ENCODE measurements at regions not wholly inside any gene's neighbourhood (a gene's known extent, or its start where the extent isn't known, plus 50 kb on each side); places are given as distances from the start of the nearest gene placed in this dataset.

DNA sequence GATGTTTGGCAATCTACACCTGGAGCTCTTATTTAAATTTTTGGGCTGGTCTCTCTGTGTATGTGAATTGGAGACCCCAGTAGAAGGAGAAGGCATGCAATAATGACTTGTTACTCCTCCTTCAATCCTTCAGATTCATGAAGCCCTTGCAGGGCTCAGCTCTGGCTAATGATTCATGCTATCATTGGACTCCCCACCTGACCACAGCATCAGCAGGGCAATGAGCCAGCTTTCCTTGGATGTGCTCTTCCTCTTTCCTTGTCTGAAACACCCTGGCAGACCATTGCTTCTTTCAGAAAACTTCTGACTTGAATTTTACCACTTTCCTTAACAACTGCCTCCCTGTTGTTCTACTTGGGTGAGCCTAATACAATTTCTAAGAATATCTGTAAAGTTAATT, 1019.2 kb downstream of the AACS start:
- DNase-seq (ENCODE audit: low spot score) = no peak

DNA sequence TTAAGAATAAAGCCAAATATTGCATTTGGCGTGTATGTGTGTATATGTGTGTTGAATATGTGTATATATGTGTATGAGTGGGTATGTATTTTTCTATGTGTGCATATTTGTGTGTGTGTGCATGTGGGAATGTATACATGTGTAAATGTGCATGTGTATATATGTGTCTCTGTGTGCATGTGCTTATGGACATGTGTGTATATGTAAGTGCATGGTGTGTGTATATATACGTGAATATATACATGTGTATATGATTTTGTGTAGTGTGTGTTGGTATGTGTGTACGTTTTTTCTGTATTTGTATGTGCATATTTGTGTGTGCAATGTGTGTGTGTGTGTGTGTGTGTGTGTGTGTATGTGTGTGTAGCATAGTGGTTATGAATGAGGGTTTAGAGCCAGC, 1021.0 kb downstream of the AACS start:
- no peak for DNase-seq (ENCODE audit: low spot score)

DNA sequence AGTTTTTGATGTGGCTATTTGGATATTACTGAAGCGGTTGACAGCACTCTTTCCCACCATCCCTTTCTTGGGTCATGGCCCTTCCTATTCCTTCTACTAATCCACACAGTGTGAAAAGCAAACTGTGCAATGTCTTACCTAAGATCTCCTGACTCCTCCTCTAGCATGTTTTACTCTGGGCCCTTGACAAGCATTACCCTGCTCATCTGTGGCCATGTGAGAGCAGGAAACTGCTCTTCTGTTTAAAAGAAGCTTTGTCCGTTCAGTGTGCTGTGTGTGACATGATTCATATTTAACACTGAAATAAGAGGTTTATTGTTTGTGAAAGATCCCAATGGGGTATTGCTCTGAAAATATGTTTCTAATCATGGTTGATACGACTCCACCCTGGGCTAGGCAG, 1022.5 kb downstream of the AACS start:
- no peak for DNase-seq (ENCODE audit: low spot score)

DNA sequence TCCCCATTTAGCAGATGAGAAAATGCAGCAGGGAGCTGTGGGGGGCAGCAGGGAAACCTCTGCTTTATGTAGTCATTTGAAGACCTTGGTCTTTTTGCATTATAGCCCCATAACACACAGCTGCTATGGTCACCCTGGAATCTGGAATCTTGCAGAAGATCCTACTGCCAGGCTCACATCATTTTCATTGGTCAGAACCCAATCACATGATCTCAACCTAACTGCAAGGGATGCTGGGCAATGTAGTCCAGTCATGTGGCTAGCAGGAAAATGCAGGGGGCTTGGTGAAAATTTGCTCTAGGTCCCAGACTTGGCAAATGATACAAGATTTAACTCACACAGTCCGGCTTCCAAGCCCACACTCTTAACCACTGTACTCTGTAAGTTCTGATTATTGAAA, 1028.7 kb downstream of the AACS start:
- peak; percentile 22 for DNase-seq (ENCODE audit: low spot score)

DNA sequence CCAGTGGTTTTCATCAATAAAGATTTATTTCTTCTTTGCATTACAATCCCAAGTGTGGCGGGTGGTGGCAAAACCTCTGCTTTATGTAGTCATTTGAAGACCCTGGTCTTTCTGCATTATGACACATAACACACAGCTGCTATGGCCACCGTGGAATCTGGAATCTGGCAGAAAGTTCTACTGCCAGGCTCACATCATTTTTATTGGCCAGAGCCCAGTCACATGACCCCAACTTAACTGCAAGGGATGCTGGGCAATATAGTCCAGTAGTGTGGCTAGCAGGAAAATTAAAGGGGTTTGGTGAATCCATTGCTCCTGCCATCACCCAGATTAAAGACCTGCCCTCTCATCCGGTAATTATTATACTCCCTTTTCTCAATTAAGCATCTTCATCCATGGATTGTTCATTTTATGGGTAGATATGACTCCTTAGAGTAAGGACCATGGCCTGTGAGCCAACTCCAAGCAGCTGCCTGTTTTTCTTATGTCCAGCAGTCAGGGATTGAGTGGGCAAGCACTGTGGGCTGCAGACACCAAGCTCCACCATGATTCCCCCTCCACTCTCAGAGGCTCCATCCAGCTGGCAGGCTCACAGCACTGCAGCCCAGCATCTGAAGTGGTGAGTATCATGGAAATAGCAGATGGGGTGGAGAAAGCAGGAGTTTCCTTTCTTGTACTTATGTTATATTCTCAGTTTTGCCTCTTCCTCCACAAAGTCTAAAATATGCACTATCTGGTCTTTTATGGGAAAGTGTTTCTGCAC, 1030.7 kb downstream of the AACS start:
- DNase-seq (ENCODE audit: low spot score) = no peak

DNA sequence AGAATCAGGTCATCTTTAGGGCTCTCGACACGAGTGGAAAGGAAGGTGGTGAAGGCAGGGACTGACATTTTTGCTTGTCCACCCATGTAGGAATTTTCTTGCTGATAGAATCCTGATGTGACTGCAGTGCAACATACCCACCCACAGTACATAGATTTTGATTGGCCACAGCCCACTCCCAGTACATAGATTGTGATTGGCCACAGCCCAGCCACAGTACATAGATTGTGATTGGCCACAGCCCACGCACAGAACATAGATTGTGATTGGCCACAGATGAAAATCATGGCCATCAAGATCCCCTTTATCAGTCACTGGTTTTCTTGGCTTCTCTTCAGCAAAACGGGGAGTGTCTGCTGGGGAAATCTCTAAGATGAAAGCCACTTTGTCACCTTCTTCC, 1041.5 kb downstream of the AACS start:
- DNase-seq (ENCODE audit: low spot score) = no peak

DNA sequence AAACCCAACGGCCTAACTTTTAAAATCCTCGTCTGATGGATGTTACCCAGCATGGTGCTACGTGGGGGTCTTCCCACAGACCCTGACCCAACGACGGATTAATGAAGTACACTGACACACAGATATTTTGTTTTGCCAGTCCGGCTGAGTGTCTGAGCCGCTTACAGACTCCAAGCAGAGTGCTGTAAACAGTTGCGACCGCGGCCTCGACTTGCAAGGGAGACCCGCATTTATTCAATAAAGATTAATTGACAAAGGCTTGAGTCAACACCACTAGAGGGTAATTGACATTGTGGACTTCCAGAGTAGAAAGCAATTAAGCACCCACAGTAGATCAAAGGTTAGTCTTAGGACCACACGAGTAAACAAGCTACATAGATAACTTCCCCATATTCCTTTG, 1042.4 kb downstream of the AACS start:
- DNase-seq (ENCODE audit: low spot score) = no peak

DNA sequence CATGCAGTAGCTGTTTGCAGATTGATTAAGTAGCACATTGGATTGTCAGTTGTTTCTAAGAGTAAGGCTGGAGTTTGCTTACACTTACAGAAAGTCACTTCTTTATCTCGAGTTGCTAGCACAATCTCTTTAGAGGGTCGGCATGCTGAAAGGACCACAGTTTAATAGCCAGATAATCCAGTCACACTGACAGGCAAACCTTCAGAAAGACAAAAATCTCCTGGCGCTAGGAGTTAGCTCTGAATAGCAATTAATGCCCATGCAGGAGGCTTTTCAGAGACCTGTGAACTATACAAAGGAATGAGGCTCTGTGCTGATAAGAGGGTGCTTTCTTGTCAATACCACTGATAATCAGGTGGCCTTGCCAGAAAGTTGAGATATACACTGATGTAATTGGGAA, 1043.0 kb downstream of the AACS start:
- no peak for DNase-seq (ENCODE audit: low spot score)

DNA sequence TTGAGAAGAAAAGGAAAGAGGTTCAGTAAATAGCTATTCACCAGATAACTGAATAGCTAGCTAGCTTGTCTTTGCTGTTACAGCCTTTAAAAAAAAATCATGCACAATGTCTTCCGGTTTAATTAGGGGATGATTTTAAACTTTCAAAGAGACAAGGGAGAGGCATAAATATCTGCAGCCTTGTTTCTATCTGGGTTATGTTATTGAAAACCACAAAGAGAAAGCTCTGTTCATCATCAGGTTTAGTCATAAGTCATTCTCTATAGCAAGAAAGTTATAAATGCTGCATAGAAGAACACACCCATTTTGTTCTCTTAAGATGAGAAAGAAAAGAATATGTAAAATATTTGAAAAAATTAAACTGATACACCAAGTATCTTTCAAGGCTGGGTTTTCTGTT, 1046.9 kb downstream of the AACS start:
- no peak for DNase-seq (ENCODE audit: low spot score)

DNA sequence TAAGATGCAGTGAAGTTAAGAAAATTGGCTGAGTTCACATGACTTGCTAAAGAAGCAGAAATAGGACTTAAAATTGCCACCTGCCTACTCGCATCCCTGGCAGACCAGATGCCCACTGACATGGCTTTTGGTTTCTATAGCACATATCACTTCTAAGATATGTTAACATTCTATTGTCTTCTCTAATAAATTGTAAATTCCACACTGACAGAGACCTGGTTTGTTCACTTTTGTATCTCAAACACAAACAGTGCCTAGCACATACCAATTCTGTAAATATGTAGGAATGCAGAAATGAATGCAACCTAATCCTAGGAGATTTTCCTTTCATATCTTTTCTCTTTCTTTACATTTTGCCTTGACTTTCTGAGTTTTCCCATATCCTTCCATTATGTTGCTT, 1047.6 kb downstream of the AACS start:
- no peak for DNase-seq (ENCODE audit: low spot score)

DNA sequence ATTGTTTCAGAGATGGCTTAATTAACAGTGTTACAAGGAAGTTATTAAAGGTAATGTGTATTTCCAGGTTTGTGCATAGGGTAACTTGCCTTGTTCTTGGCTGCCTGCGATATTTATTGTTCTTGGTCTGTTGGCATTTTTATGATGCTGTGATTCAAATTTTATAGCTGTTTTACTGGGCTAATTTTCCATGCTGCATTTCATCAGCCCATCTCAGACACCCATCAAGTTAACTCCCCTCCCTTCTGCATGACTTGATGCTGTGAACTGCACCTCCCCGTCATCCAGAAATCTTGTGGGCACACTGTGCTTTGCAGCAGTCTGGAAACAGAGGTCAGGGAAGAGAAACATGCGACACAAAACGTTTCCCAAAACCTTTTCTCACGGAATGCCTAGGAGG, 1049.2 kb downstream of the AACS start:
- DNase-seq (ENCODE audit: low spot score) = no peak

DNA sequence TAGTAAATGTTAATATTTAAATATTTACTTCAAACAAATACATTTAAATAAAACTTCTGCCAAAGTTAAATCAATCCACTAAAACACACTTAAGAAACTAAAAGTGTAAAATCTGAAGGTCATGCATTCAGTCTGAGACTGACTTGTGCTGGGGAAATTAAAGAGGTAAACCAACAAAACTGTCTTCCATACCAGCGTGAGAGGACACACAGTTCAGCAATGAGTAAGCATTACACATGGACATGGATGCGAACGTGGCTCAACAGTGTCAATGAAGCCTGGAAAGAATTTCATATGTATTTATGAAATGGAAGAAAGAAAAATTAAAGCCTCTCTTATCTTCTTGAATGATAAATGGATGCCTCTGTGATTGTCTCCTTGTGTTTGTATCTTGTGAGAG, 1052.3 kb downstream of the AACS start:
- DNase-seq (ENCODE audit: low spot score) = no peak

DNA sequence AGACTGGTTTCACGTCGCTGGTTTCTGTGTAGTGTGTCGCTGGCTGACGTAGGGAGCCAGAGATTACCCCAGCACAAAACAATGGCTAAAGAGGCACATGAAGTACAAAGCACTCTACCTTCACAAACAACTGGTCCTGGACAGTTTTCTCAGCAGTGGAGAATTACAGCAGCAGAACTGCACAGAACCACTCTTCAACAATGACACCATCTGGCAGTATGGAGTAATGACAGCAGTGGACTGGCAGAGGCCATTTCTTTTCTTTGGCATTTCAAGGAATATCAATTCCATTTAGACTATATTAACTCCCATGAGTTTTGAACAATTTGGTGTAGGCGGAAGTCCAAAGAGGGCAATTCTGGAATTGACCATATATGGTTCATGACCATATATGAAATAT, 1074.1 kb downstream of the AACS start:
- DNase-seq (ENCODE audit: low spot score) = no peak

DNA sequence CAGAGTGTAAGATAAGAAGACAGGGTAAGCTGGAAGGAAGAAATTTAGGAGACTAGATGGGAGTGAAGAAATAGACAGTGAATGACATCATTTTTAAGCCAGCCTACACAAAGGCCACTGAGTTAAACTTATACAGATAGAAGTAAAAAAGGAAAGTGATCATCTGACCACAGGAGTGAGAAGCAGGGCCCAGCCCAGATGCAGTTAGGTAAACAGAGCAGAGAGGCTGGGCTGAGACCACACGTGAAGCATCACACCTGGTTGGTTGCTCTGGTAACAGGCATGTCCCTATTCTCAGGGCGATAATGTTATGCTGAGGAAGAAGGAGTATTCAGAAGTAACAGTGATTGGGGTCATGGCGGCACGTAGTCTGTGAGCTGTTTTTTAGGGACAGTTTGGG, 1079.4 kb downstream of the AACS start:
- DNase-seq (ENCODE audit: low spot score) = no peak

DNA sequence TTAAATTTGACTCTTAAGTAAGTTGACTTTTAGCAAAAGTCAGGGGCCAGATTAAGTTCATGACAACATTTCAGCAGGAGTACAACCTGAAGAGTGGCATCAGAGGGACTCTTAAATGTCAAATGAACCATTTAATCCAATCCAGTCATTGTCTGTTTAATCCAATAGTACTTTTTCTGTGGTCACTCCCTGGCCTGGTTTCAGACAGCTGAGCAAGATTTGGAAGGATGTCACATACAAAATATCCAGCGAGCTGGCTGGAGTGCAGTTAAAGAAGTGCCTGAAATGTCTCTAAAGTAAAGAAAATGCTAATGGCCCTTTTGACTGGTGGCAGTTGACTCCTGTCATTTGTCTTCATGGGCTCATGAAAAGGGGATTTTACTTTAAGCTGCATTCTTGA, 1082.1 kb downstream of the AACS start:
- no peak for DNase-seq (ENCODE audit: low spot score)

DNA sequence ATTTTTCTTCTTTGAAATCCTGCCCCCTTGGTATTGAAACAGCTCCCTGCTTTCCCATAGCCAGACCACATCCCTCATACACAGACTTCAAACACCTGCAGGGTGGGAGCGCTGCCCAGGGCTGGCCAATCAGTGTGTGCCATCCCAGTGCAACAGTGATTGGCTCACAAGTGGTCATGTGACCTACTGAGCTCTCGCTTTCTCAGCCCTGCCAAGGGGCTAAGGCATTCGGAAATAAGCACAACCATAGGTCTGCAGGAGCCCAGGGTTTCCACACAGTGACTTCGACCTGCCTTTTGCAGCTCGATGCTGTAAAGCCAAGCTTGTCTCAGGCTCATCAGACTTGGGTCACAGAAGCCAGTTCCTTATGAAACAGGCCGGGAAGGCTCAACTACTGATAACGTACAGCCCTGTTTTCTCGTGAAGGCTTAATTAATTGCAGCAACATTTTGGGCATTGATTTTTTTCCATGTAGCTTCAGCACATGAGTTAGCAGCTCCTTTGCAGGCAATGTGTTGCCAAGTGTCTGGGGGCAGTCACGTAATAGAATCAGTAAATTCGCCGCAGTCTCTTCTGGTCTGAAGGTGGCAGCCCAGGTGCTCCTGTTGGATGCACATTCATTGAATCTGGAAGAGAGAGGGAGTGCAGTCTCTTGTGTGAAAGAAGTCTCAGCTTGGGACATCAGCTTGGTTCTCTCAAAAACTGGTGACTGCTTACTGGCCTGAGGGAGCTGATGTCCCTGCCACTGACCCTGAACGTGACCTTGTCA, 1091.8 kb downstream of the AACS start:
- peak; percentile 69 for DNase-seq (ENCODE audit: low spot score)

DNA sequence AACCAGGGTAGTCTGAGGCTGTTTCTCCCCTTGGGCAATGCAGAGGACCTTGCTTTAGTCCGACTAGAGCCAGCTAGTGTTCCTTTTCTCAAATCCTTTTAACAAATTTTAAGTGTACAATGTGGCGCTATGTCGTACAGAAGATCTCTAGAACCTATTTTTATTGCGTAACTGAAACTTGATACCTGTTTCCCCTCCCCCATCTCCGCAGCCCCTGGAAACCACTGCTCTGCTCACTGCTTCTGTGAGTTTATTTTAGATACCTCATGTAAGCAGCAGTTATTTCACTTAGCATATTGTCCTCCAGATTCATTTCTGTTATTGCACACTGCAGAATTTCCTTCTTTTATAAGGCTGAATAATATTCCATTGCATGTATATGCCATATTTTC, 1092.3 kb downstream of the AACS start:
- DNase-seq (ENCODE audit: low spot score) = no peak

DNA sequence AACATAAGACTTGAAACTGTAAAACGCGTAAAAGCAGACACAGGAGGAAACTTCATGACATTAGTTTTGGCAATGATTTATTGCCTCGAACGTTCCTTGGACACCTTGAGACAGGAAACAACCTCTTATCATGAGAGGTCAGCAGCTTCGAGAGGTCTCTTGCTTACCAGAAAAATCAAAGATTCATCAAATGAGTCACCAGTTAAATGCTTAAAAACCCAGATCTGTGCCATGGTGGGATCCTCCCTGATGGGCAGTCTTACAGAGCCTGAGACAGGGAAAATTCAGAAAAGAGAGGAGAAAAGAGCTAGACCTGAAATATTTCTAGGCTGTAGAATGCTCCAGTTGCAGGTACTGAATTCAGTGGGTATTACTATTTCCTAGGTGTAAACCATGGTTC, 1093.9 kb downstream of the AACS start:
- DNase-seq (ENCODE audit: low spot score) = no peak

DNA sequence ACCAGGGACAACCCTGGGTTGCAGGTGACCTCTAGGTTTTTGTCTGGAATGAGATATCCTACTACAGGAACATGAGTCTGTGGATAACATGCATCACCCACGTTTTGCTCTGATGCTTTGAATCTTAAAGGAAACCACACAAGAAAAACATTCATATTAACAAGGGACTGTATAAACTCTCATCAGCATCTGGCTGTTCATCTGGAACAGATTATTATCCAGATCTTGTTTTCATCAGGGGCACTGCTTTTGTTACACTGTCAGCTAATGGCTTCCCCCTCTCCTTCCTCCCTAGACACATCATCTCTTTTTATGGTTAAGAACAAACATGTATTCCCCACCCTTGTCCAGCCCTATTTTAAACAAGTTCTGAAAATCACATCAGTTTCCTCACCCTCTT, 1095.7 kb downstream of the AACS start:
- DNase-seq (ENCODE audit: low spot score) = no peak

DNA sequence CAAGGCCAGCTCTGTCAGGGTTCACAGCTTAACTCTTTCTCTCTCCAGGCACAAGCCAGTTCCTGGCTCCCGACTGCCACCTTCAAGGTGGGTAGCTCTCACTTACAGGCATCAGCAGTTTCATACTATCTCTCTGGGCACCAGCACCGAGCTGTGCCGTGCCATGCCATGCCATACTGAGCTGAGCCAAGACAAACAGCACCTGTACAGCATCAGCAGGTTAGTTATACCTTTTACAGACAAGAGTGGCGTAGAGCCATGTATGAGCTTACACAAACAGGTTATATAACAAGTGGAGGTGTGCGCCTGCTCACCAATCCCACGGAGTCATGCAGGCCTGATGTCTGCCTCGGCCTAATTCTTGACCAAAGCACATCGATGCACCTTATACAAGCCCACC, 1098.7 kb downstream of the AACS start:
- DNase-seq (ENCODE audit: low spot score) = no peak

DNA sequence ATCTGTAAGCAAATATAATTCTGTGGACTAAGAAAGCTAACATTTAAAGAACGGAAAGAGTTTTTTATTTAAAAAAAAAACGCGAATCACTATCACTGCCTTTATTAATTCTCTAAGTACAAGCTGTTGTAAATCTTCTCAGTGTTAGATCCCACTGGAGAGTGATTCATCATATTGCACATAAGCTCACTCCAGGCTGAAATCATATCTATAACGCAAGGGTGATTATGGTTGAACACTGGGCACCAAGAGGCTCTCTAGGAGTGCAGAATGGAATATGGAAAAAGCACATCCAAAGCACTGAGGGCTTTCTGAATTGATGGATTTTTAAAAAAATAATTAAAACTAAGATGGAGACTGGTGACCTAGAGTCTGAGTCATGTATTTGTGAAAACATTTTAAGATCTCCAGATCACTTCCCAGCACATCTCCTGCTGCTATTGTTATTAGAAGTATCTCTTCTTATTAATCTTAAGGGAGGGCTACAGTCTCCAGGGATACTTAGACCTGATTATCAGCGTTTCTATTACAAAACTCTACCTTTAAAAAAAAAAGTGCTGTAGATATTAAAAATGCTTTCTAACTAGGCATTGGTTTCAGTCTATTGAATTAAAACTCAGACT, 1106.8 kb downstream of the AACS start:
- no peak for DNase-seq (ENCODE audit: low spot score)

DNA sequence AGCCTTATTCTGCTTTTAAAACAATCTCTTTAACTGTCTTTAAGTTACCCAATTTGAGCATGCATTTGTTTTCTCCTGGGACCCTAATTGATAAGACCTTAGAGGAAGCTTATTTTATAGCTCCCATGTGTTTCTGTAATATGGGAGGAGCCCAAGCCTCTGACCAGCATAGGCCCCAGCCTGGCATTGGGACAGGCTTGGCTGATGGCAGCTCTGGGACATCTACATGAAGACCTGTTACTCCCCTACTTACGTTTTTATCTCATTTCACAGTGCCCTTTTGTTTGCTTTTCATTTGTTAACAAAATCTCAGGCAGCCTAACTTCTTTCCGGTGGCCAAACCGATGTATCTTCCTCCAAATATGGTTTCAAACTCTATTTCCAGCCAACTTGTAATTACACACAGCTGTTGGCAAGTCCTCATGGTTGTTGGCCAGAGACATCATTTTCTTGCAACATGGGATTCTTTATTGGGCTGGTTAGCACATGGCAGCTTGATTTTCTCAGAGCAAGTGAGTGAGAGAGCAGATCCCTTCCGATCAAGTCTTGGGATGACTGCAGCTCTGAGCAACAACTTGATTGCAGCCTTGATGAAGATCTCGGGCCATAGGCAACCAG, 1117.5 kb downstream of the AACS start:
- DNase-seq (ENCODE audit: low spot score) = no peak

DNA sequence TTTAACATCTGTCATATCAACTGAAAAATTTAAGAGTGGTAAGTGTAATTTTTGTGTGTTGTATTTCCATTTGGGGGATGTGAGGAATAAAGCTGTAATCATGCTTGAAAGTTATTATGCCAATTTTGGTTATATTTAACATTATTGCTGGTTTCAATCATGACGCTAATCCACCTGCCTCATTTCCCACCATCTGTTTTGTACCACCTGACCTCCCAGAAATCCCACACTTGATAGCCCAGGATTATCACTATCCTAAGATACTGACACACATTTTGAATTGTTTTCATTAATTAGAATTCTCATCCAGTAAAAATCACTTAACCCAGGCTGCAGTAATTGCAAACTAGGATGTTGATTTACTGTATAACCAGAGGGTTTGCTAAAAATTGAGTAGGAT, 1119.8 kb downstream of the AACS start:
- no peak for DNase-seq (ENCODE audit: low spot score)
